BLaER1 (cell line): ENCODE measurements at regions not wholly inside any gene's neighbourhood (a gene's known extent, or its start where the extent isn't known, plus 50 kb on each side); places are given as distances from the start of the nearest gene placed in this dataset.

ENCODE experiments used
- H3K27ac ChIP-seq: shearing (Covaris generic); formaldehyde crosslinking; 2 replicates; pipeline ENCODE4 v1.8.1; 2022
- H3K27me3 ChIP-seq: shearing (Covaris generic); formaldehyde crosslinking; 2 replicates; pipeline ENCODE4 v1.8.1; 2022
- H3K36me3 ChIP-seq: shearing (Covaris generic); formaldehyde crosslinking; 2 replicates; pipeline ENCODE4 v1.8.1; 2022
- H3K4me1 ChIP-seq: shearing (Covaris generic); formaldehyde crosslinking; 2 replicates; pipeline ENCODE4 v1.8.1; 2022
- H3K4me2 ChIP-seq: shearing (Covaris generic); formaldehyde crosslinking; 2 replicates; pipeline ENCODE4 v1.8.1; 2022
- H3K4me3 ChIP-seq: shearing (Covaris generic); formaldehyde crosslinking; 2 replicates; pipeline ENCODE4 v1.8.1; 2022
- H3K9ac ChIP-seq: shearing (Covaris generic); formaldehyde crosslinking; 2 replicates; pipeline ENCODE4 v1.8.1; 2022
- H3K9me3 ChIP-seq: shearing (Covaris generic); formaldehyde crosslinking; 2 replicates; pipeline ENCODE4 v1.8.1; 2022
- H4K20me1 ChIP-seq: shearing (Covaris generic); formaldehyde crosslinking; 2 replicates; pipeline ENCODE4 v1.8.1; 2022
- Cebpa-rat ChIP-seq: shearing (Covaris generic); IDR thresholded peaks from 2 replicates; pipeline ENCODE4 v1.8.1; 2022

- H4K20me1 ChIP-seq, result no peaks in the 10 kb centered on the region
Observed at GRCh38 chr12:92426332-92426731, 276.5 kb upstream of the PLEKHG7 start.

GRCh38 chr12:92425165-92425564 lies 277.6 kb upstream of the PLEKHG7 start:
- Histone ChIP-seq H3K36me3 (no peaks in the 10 kb centered on the region), H3K9ac (no peak overlapping the region), H3K27ac (no peak overlapping the region), H3K27me3 (no peaks in the 10 kb centered on the region), H3K4me2 (no peak overlapping the region), H3K4me3 (no peak overlapping the region), H3K4me1 (no peaks in the 10 kb centered on the region), H3K9me3 (no peaks in the 10 kb centered on the region), H4K20me1 (no peaks in the 10 kb centered on the region)
- no peak for TF ChIP-seq Cebpa-rat

More at GRCh38 chr12:92426332-92426731, 276.5 kb upstream of the PLEKHG7 start:
- Histone ChIP-seq H3K9ac (no peak overlapping the region), H3K4me2 (no peak overlapping the region), H3K9me3 (no peaks in the 10 kb centered on the region), H3K27me3 (no peaks in the 10 kb centered on the region), H3K4me1 (peaks cover 4% of the 10 kb centered on the region), H3K36me3 (no peaks in the 10 kb centered on the region), H3K27ac (no peak overlapping the region), H3K4me3 (no peak overlapping the region)
- TF ChIP-seq Cebpa-rat, result no peak

- H3K36me3 ChIP-seq, result no peaks in the 10 kb centered on the region
- H3K9me3 ChIP-seq, result no peaks in the 10 kb centered on the region
- H3K4me1 ChIP-seq, result no peaks in the 10 kb centered on the region
- no peak overlapping the region for H3K27ac ChIP-seq
- H3K9ac ChIP-seq, result no peak overlapping the region
- no peak overlapping the region for H3K4me3 ChIP-seq
- H3K4me2 ChIP-seq, result no peak overlapping the region
- H3K27me3 ChIP-seq, result no peaks in the 10 kb centered on the region
- no peaks in the 10 kb centered on the region for H4K20me1 ChIP-seq
- TF ChIP-seq Cebpa-rat, result no peak
Observed at GRCh38 chr12:92424338-92424737, 278.5 kb upstream of the PLEKHG7 start.

GRCh38 chr12:92421701-92422100 lies 276.1 kb upstream of the BTG1 start:
- H3K9me3 ChIP-seq, result no peaks in the 10 kb centered on the region
- H4K20me1 ChIP-seq, result no peaks in the 10 kb centered on the region
- no peaks in the 10 kb centered on the region for H3K27me3 ChIP-seq
- no peak overlapping the region for H3K4me3 ChIP-seq
- H3K36me3 ChIP-seq, result no peaks in the 10 kb centered on the region
- H3K4me1 ChIP-seq, result no peaks in the 10 kb centered on the region
- no peak overlapping the region for H3K4me2 ChIP-seq
- H3K27ac ChIP-seq, result no peak overlapping the region
- no peak overlapping the region for H3K9ac ChIP-seq
- no peak for TF ChIP-seq Cebpa-rat

GRCh38 chr12:92421042-92421441 lies 275.4 kb upstream of the BTG1 start:
- Histone ChIP-seq H3K27me3 (no peaks in the 10 kb centered on the region), H3K36me3 (no peaks in the 10 kb centered on the region), H3K4me3 (no peak overlapping the region), H4K20me1 (no peaks in the 10 kb centered on the region), H3K27ac (no peak overlapping the region), H3K4me2 (no peak overlapping the region), H3K4me1 (no peaks in the 10 kb centered on the region), H3K9ac (no peak overlapping the region), H3K9me3 (no peaks in the 10 kb centered on the region)
- no peak for TF ChIP-seq Cebpa-rat

GRCh38 chr12:92419201-92419600 lies 273.6 kb upstream of the BTG1 start:
- Histone ChIP-seq H3K4me2 (no peak overlapping the region), H3K9me3 (no peaks in the 10 kb centered on the region), H3K27me3 (no peaks in the 10 kb centered on the region), H3K36me3 (no peaks in the 10 kb centered on the region), H3K9ac (no peak overlapping the region), H4K20me1 (no peaks in the 10 kb centered on the region), H3K4me1 (no peaks in the 10 kb centered on the region), H3K27ac (no peak overlapping the region), H3K4me3 (no peak overlapping the region)
- TF ChIP-seq Cebpa-rat, result no peak

- H3K27ac ChIP-seq, result no peak overlapping the region
- H3K4me2 ChIP-seq, result no peak overlapping the region
- no peaks in the 10 kb centered on the region for H3K9me3 ChIP-seq
- no peaks in the 10 kb centered on the region for H3K4me1 ChIP-seq
- TF ChIP-seq Cebpa-rat, result no peak
- H4K20me1 ChIP-seq, result no peaks in the 10 kb centered on the region
- H3K27me3 ChIP-seq, result no peaks in the 10 kb centered on the region
- H3K9ac ChIP-seq, result no peak overlapping the region
- H3K4me3 ChIP-seq, result no peak overlapping the region
- no peaks in the 10 kb centered on the region for H3K36me3 ChIP-seq
Observed at GRCh38 chr12:92418381-92418780, 272.7 kb upstream of the BTG1 start.

GRCh38 chr12:92417373-92417772 lies 271.7 kb upstream of the BTG1 start:
- H3K36me3 ChIP-seq, result no peaks in the 10 kb centered on the region
- H3K4me3 ChIP-seq, result no peak overlapping the region
- TF ChIP-seq Cebpa-rat, result no peak
- no peak overlapping the region for H3K9ac ChIP-seq
- no peak overlapping the region for H3K27ac ChIP-seq
- H3K4me1 ChIP-seq, result no peaks in the 10 kb centered on the region
- H3K27me3 ChIP-seq, result no peaks in the 10 kb centered on the region
- H3K4me2 ChIP-seq, result no peak overlapping the region
- H3K9me3 ChIP-seq, result no peaks in the 10 kb centered on the region
- H4K20me1 ChIP-seq, result no peaks in the 10 kb centered on the region

GRCh38 chr12:92416385-92416812 lies 270.8 kb upstream of the BTG1 start:
- no peaks in the 10 kb centered on the region for H3K4me1 ChIP-seq
- H3K27ac ChIP-seq, result no peak overlapping the region
- no peaks in the 10 kb centered on the region for H3K36me3 ChIP-seq
- H3K9me3 ChIP-seq, result no peaks in the 10 kb centered on the region
- no peak for TF ChIP-seq Cebpa-rat
- no peak overlapping the region for H3K4me3 ChIP-seq
- no peak overlapping the region for H3K9ac ChIP-seq
- no peaks in the 10 kb centered on the region for H4K20me1 ChIP-seq
- H3K4me2 ChIP-seq, result no peak overlapping the region
- H3K27me3 ChIP-seq, result no peaks in the 10 kb centered on the region

GRCh38 chr12:92414170-92415070 lies 268.8 kb upstream of the BTG1 start:
- Histone ChIP-seq H3K4me1 (no peaks in the 10 kb centered on the region), H3K36me3 (no peaks in the 10 kb centered on the region), H3K27me3 (no peaks in the 10 kb centered on the region), H3K9me3 (no peaks in the 10 kb centered on the region), H3K4me2 (no peak overlapping the region), H3K27ac (no peak overlapping the region), H3K9ac (no peak overlapping the region), H3K4me3 (no peak overlapping the region), H4K20me1 (no peaks in the 10 kb centered on the region)
- TF ChIP-seq Cebpa-rat, result no peak
